ENCODE measurements at regions not wholly inside any gene's neighbourhood (a gene's known extent, or its start where the extent isn't known, plus 50 kb on each side); places are given as distances from the start of the nearest gene placed in this dataset.

- TF ChIP-seq CTCF (IDR thresholded peaks at IDR 0.05) (peak in 3 of 6 experiments; percentile 25 to 35 (median 28)), POLR2A (IDR thresholded peaks at IDR 0.05) (no peak)
Observed at GRCh38 chr1:184242507-184242943, 144.3 kb upstream of the C1orf21 start.

All from thyroid gland (tissue), 4 donors.